GM18868 (cell line): ENCODE measurements at regions not wholly inside any gene's neighbourhood (a gene's known extent, or its start where the extent isn't known, plus 50 kb on each side); places are given as distances from the start of the nearest gene placed in this dataset.
"Not testable (repeated sequence)": the region's sequence is repeated elsewhere in the genome, so short reads cannot be mapped to it uniquely, and the experiment has no call there.

Experiments
- ATAC-seq: cut with Tn5 transposase; IDR thresholded peaks from one replicate; pipeline ENCODE4 v1.9.1; 2021; ENCODE audit warnings: mild to moderate bottlenecking, moderate library complexity; ENCODE audit not compliant: unreplicated experiment

GRCh38 chr3:72660270-72661114 lies 187.8 kb downstream of the SHQ1 start:
- ATAC-seq = no peak

- no peak for ATAC-seq
Observed at GRCh38 chr3:72659596-72659995, 188.6 kb downstream of the SHQ1 start.

DNA sequence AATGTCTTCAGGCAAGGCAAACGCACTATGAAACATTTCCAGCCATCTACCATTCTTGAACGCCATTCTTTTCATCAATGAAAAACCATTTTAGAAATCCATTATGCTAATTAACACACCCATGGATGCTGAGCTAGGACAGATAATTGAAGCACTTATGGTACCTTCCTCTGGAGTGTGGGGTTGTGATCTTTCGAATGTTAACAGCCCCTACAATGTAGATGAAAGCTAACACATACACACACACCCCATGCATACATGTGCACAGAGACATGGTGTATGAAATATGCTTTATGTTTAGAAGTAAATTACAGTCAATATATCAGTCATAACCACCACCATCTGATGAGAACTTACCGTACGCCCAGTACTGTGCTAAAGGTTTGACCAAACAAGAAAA lies 189.1 kb downstream of the SHQ1 start:
- ATAC-seq = no peak

DNA sequence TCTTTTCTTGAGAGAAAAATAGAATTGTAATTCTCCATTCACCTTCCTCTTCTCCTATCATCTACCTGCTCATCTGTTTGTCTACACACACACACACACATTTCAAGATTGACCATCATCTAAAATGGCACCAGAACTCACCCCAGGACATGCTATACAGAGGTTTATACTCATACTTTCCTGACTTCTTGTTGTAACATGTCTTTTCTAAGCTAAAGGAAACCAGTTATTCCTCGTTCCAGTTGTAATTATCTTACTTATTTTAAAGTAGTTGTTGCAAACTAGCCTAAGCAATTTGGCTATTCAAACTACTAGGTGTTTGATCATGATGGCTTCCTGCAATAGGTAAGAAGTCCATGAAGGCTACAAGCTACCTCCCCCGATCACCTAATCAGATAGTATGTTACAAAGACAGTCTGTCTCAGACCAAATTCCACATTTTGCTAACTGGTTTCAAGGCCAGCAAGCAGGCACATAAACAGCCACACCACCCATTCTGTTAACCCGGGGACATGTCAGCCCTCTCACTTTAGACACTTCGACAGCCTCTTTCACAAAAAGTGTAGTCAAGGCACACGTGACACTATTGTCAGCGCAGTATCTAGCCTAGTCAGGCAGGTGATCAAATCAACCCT lies 189.7 kb downstream of the SHQ1 start:
- ATAC-seq = no peak

DNA sequence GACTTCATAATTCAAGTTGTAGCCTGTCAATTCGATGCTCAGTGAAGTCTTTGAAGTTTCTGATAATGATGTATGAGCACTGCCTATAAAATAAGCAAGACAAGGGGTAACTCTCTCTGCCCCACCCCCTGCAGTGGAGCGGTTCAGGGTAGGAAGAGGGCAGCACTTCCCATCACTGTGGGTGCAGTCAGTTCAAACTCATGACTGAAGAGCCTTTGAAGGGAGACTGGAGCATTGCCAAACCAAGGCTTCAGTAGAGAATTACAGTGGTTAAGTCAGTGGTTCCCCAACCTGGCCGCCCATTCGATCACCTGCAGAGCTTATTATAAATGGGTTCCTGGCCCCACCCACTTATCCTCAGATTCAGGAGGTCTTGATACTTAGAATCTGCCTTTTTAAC lies 190.6 kb downstream of the SHQ1 start:
- ATAC-seq = peak; percentile 89

- no peak for ATAC-seq
Observed at GRCh38 chr3:72655723-72656122, 192.5 kb downstream of the SHQ1 start.

- ATAC-seq = no peak
Observed at GRCh38 chr3:72655131-72655551, 193.1 kb downstream of the SHQ1 start.

- no peak for ATAC-seq
Observed at GRCh38 chr3:72652395-72652794, 195.8 kb downstream of the SHQ1 start.

GRCh38 chr3:72651498-72651897 lies 196.7 kb downstream of the SHQ1 start:
- no peak for ATAC-seq

DNA sequence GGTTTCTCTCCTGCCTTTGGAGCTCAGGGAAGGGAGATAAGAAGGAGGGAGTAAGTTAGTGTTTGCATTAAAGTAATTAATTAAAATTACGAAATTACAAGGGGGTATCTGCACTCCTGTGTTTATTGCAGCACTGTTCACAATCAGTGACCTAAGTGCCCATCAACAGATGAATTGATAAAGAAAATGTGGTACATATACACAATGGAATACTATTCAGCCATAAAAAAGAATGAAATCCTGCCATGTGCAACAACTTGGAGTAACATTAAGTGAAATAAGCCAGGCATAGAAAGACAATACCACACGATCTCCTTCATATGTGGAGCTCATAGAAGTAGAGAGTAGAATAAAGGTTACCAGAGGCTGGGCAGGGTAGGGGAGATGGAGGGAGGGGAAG lies 202.0 kb downstream of the SHQ1 start:
- no peak for ATAC-seq

- not testable (repeated sequence) for ATAC-seq
Observed at GRCh38 chr3:72643635-72644034, 204.6 kb downstream of the SHQ1 start.

DNA sequence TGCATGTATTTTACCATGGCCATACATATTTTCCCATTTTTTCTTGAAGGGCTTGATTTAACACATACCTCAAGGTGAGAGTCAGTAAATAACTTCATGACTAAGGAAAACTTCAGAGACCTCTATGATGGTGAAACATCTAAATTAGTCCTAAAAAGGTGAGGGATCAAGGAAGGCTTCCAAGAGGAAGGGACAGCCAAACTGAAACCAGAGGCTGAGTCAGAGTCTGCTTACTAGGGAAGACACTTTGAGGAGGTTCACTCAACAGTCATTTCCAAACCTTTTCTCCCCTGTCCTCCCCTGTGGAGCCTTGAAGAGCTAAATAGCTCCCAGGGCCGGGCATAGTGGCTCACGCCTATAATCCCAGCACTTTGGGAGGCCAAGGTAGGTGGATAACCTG lies 206.6 kb downstream of the SHQ1 start:
- no peak for ATAC-seq

GRCh38 chr3:72641072-72641471 lies 207.2 kb downstream of the SHQ1 start:
- no peak for ATAC-seq

DNA sequence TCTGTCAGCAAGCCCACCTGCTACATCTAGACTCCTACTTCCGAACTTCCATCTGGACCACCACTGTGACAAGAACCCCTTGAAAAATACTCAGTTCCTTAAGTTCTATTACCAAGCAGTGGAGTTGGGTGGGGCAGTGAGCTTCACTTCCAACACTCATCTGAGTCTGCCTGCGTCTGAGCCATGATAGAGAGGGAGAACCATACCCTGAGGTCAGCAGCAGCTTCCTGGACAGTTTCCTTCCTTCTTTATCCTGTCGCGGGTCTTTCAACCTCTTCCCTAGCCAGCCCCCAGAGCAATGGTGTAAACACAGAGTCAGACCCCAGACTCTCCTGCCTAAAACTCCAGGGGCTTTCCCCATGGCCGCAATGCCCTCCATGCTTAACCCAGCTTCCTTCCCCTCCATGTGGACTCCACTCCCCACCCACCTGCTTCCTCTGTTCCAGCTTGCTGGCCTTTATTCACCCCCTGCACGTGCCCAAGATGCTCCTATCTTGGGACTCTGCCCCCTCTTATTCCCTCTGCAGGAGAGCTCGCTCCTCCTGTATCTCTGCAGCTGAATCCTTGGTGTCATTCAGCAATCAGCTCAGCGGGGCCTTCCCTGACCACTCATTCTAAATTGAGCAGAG lies 211.2 kb downstream of the SHQ1 start:
- no peak for ATAC-seq

DNA sequence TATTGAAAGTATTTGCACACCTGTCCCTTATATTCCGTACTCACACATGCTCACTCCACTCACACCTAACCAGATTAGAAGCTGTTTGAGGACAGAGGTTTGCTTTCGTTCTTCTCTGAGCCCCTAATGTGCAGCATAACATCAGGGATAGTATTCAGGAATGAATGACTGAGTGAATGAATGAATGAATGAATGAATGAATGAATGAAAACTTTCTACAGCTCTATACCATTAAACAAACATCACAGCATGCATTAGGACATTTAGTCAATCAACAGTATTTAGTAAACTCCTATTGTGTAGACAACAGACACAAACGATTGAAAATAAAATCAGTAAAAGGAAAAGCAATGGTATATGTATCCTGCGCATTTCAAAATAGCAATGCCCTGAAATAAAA lies 212.7 kb downstream of the SHQ1 start:
- no peak for ATAC-seq

DNA sequence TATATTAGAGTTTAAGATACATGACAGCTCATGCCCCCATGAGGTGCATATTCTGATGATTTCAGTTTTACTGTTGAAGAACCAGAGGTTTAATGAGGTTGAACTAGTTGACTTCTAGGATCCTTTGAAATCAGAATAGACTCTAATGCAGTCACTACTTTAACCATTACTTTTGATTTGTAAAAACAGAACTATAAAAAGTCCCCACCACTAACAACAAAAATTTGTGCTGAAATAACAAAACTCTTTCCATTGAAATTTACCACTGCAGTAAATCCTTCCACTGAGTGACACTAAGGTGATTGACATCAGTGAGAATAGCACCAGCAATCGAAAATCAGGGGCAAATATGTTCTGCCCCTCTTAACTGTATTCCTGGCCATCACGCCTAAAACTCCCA lies 214.1 kb downstream of the SHQ1 start:
- ATAC-seq = peak; percentile 77

DNA sequence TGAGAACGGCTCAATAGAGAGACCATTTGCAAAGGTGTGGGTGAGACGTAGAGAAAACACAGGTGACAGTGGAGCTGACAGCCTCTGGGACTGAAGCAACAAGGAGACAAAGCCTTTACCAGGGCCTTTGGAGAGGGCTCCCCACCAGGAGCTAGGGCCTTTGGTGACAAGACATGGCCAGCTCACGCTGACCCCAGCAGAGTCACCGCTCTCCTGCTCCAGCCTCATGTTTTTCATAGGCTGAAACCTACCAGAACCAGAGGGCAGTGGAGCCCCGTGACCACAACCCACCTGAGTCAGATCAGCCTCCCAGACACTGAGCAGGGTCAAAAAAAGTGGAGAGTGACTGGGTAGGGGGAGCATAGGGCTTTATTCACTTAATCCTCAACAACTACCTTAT lies 214.7 kb downstream of the SHQ1 start:
- ATAC-seq = no peak

- ATAC-seq = no peak
Observed at GRCh38 chr3:72633121-72633520, 215.1 kb downstream of the SHQ1 start.

DNA sequence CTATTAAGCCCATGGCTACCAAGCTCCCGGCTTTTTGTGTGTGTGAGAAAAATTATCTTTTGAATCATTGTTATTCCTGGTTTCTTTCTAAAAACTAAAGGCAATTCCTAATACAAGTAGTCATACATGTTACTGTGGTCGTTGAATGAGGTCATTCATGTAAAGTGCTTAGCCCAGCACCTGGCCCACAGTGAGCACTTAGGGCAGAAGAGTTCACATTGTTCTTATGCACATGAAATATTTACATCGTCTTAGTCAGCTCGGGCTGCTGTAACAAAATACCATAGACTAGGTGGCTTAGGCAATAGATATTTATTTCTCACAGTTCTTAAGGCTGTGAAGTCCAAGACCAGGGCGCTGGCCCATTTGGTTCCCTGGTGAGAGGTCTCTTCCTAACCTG lies 216.1 kb downstream of the SHQ1 start:
- no peak for ATAC-seq

DNA sequence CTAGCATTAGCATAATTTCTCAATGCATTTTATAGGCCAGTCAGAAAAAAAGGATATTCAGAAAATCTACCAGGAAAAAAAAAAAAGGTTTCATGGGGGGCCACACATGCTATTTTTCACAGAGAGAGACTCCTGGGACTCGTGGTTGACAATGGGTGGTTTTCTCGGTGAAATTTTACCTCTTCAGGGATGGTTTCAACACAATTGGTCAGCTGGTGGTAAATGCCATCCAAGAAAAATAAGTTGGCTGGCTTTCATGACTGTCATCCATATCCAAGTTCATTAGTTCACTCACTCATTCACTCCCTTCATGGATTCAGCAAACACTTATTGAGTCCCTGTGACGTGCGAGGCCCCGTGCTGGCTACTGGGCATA lies 217.3 kb downstream of the SHQ1 start:
- no peak for ATAC-seq

DNA sequence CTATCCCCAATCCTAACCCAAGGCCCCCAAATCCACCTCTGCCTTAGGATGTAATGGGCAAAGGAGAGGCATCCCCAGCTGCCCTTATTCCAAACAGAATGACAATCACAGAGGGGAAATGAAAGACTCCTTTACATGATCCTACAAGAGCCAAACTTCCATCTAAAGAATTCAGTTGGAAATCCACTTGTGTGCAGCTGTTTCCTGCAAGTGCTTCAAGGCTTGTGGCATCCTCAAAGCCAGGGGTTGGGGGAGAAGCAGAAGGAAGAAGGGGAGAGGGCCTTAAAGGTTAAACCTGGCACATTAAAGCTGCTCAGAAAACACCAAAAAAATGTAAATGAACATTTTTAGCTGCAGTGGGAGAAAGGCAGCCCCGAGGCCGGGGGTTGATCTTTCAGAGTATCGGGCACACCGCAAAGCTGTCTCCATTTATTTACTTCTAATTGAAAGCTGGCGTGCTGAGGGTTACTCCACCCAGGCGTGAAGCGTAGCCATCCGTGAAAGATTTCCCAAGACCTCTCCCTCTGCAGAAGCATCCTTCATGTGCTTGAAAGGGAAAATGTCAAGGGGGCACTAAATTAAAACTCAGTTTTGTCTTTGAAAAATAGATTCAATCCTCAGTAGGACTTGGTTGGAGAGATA lies 217.8 kb downstream of the SHQ1 start:
- no peak for ATAC-seq

DNA sequence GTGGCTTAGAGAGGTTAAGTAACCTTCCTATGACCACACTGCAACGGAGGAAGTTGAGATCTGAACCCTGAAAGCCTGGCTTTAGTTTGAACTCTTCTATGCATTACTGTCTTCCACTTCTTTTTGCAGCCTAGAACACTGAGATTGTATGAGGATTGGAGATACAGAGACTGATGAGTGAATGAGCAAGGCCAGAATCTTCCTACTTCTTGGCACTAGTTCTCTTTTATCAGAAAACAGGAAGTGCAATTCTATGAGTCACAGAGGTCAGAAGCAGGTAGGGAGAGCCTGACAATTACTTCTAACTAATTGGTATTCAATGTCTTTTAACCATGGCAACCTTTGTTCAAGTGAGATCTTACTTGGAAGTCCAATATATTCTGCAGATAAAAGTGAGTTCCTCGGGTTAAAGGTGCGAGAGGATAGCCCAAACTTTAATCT lies 219.0 kb downstream of the SHQ1 start:
- ATAC-seq = peak; percentile 59
